Testis (tissue), 2 donors: ENCODE measurements at regions not wholly inside any gene's neighbourhood (a gene's known extent, or its start where the extent isn't known, plus 50 kb on each side); places are given as distances from the start of the nearest gene placed in this dataset.

ENCODE experiments used
- DNase-seq: peaks from one replicate; pipeline ENCODE4 v3.0.0-alpha.2; 2019
- H3K27ac ChIP-seq, 2 donors: fragments of 200-600 bp; sonication (generic); one replicate each; pipeline ENCODE4 v1.5.1; 2019
- H3K27me3 ChIP-seq: fragments of 200-600 bp; sonication (generic); one replicate; pipeline ENCODE4 v1.5.1; 2019
- H3K36me3 ChIP-seq: fragments of 200-600 bp; sonication (generic); one replicate; pipeline ENCODE4 v1.5.1; 2017; ENCODE audit warnings: low read depth; ENCODE audit errors: missing control alignments
- H3K4me1 ChIP-seq: fragments of 200-600 bp; sonication (generic); one replicate; pipeline ENCODE4 v1.5.1; 2019
- H3K4me3 ChIP-seq, 2 donors: fragments of 200-600 bp; sonication (generic); one replicate each; pipeline ENCODE4 v1.5.1; 2017 to 2019
- H3K9me3 ChIP-seq: fragments of 200-600 bp; sonication (generic); one replicate; pipeline ENCODE4 v1.5.1; 2017
- POLR2A ChIP-seq: fragments of 450-650 bp; IDR thresholded peaks from one replicate; pipeline ENCODE4 v1.6.1; 2017; ENCODE audit warnings: antibody characterized with exemption, mild to moderate bottlenecking, moderate library complexity
- WGBS, 2 donors: methylation state at CpG; one replicate each; pipeline ENCODE4 v1.1.5; 2018; 5-methylcytosine and 5-hydroxymethylcytosine counted together
- intact Hi-C: fragments of 100-400 bp; cut with DNase I; formaldehyde crosslinking; loops from one replicate; pipeline ENCODE4 v1.15.1; 2023; ENCODE audit warnings: low total_unique reads
- TF ChIP-seq, protein P1 (sequence below), 3 experiments: fragments of 450-650 bp in 2 of 3; fragments of 200-600 bp in 1 of 3; sonication (generic) in 1 of 3; IDR thresholded peaks; one replicate each; pipeline ENCODE4 v1.5.1; 2016 to 2019; ENCODE audit warnings: antibody characterized with exemption in 3 of 3, mild to moderate bottlenecking in 2 of 3, moderate library complexity in 1 of 3

DNA sequence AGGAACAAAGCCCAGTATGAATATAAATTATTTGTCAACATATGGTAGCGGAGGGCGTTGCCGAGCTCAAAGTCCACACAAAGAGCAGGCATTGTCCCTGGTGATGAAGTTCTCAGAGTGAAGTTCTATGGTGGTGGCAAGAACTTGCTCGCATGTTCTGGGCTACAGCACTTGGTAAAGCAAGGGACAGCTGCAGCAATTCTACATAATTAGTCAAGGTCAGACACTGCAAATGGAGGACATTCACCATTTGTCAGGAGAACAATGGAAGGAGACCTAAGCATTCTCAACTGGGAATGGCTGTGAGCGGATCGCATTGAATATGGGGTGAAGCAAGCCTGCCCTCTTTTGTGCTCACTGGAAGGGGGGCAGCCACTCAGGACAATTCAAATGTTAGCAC, 503.8 kb upstream of the ADAMTS16 start:
- Histone ChIP-seq H3K27me3 (no peaks in the 10 kb centered on the region), H3K9me3 (no peaks in the 10 kb centered on the region), H3K27ac (no peak overlapping the region), H3K4me3 (no peak overlapping the region), H3K36me3 (no peaks in the 10 kb centered on the region), H3K4me1 (no peaks in the 10 kb centered on the region)
- intact Hi-C loops = no loop called here
- WGBS, 2 donors = 85 to 86% methylated on average over 6 of the region's 6 CpGs
- no peak for DNase-seq
- no peak for TF ChIP-seq POLR2A
- TF ChIP-seq, protein P1, sequence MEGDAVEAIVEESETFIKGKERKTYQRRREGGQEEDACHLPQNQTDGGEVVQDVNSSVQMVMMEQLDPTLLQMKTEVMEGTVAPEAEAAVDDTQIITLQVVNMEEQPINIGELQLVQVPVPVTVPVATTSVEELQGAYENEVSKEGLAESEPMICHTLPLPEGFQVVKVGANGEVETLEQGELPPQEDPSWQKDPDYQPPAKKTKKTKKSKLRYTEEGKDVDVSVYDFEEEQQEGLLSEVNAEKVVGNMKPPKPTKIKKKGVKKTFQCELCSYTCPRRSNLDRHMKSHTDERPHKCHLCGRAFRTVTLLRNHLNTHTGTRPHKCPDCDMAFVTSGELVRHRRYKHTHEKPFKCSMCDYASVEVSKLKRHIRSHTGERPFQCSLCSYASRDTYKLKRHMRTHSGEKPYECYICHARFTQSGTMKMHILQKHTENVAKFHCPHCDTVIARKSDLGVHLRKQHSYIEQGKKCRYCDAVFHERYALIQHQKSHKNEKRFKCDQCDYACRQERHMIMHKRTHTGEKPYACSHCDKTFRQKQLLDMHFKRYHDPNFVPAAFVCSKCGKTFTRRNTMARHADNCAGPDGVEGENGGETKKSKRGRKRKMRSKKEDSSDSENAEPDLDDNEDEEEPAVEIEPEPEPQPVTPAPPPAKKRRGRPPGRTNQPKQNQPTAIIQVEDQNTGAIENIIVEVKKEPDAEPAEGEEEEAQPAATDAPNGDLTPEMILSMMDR (IDR thresholded peaks at IDR 0.05) = no peak

DNA sequence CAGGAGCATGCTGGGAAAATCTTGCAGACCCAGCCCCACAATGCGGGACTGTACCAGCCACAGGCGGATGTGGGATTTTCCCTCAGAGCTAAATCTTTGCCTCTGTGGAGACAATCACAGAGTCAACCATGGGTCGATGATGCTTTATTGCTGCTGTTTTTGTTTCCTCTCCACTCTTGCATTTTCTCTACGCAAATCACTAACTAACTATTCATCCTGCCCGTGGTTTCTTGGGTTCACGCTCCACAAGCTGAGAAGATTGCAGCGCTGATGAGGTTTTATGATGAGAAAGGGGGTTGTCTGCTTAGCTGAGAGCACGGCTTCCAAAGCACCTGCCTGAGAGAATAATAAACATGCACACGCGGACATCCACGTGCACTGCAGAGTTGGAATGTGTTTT, 500.2 kb upstream of the ADAMTS16 start:
- H3K36me3 ChIP-seq = no peaks in the 10 kb centered on the region
- no peak for DNase-seq
- no peaks in the 10 kb centered on the region for H3K4me1 ChIP-seq
- H3K9me3 ChIP-seq = no peaks in the 10 kb centered on the region
- H3K27me3 ChIP-seq = no peaks in the 10 kb centered on the region
- 50 to 54% methylated on average over 11 of the region's 11 CpGs for WGBS, 2 donors
- no peak overlapping the region for H3K4me3 ChIP-seq
- no peak overlapping the region for H3K27ac ChIP-seq
- intact Hi-C loops = no loop called here
- TF ChIP-seq, protein P1 (IDR thresholded peaks at IDR 0.05) = no peak
- no peak for TF ChIP-seq POLR2A

DNA sequence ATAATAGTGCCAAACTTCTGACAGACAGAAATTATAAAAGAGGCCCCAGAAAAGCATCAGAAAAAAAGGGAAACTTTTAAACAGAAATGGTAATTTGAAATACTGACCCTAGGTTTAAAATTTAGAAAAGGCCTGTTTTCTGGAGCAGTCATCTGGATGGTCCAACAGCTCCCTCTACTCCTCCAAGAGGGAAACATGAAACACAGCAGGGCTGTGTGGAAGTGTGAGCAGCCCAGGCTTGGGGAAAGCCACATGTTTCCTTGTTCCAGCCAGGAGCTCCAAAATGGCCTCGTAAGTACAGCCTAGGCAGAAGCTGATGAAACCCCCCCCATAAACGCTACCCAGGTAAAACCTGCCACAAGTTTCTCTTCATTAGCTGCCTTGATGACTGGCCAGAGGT, 499.3 kb upstream of the ADAMTS16 start:
- intact Hi-C loops = no loop called here
- Histone ChIP-seq H3K4me3 (no peak overlapping the region), H3K27ac (no peak overlapping the region), H3K9me3 (no peaks in the 10 kb centered on the region), H3K36me3 (no peaks in the 10 kb centered on the region), H3K4me1 (no peaks in the 10 kb centered on the region), H3K27me3 (no peaks in the 10 kb centered on the region)
- 62 to 68% methylated on average over 2 of the region's 2 CpGs for WGBS, 2 donors
- no peak for TF ChIP-seq POLR2A
- TF ChIP-seq, protein P1 (IDR thresholded peaks at IDR 0.05) = no peak
- peak; percentile 28 for DNase-seq

DNA sequence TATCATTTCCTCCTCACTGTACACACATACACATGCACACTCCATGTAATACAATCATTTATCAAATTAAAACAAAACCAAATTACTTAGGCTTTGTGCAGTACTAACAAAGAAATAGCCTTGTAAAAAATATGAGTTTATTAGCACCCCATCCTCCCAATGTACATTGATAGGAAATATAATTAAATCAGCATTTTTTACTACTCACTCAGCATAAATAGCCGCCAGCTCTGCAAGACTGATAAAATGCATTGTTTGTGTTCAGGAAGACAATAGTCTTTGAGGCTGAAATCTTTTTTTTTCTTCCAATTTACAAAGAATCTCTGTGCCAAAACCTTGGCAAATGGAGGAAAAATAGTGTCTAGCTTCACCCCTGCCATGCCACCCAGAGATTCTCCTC, 497.6 kb upstream of the ADAMTS16 start:
- no peaks in the 10 kb centered on the region for H3K4me1 ChIP-seq
- intact Hi-C loops = no loop called here
- 78 to 85% methylated on average over 1 of the region's 1 CpG for WGBS, 2 donors
- no peak for TF ChIP-seq POLR2A
- TF ChIP-seq, protein P1 (IDR thresholded peaks at IDR 0.05) = no peak
- DNase-seq = no peak
- H3K27ac ChIP-seq = no peak overlapping the region
- no peaks in the 10 kb centered on the region for H3K36me3 ChIP-seq
- H3K9me3 ChIP-seq = no peaks in the 10 kb centered on the region
- no peak overlapping the region for H3K4me3 ChIP-seq
- no peaks in the 10 kb centered on the region for H3K27me3 ChIP-seq

DNA sequence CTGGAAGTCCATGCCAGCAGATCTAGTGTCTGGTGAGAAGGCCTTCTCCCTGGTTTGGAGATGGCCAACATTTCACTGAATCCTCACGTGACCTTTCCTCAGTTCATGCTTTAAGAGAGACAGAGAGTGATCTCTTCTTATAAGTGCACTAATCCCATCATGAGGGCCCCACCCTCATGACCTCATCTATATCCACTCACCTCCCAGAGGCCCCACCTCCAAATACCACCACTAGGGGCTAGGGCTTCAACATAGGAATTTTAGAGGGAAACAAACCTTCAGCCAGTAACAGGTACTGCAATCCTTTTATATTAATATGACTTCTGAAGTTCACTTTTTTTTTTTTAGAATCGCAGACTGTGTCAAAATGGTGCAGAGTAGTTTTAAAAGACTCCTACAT, 496.9 kb upstream of the ADAMTS16 start:
- DNase-seq = no peak
- intact Hi-C loops = no loop called here
- no peaks in the 10 kb centered on the region for H3K9me3 ChIP-seq
- H3K27ac ChIP-seq = no peak overlapping the region
- H3K27me3 ChIP-seq = no peaks in the 10 kb centered on the region
- no peak overlapping the region for H3K4me3 ChIP-seq
- TF ChIP-seq, protein P1 (IDR thresholded peaks at IDR 0.05) = no peak
- no peak for TF ChIP-seq POLR2A
- no peaks in the 10 kb centered on the region for H3K4me1 ChIP-seq
- whole genome bisulfite sequencing, 2 donors = 78 to 91% methylated on average over 2 of the region's 2 CpGs
- H3K36me3 ChIP-seq = no peaks in the 10 kb centered on the region
